Muscle of leg (tissue), 3 donors: ENCODE measurements at regions not wholly inside any gene's neighbourhood (a gene's known extent, or its start where the extent isn't known, plus 50 kb on each side); places are given as distances from the start of the nearest gene placed in this dataset.

ENCODE experiments used
- DNase-seq: peaks from one replicate; pipeline ENCODE4 v3.0.0; 2013
- H3K27ac ChIP-seq: one replicate; pipeline ENCODE4 v1.5.1; 2013; ENCODE audit warnings: mild to moderate bottlenecking, low read length, control low read depth
- H3K27me3 ChIP-seq: one replicate; pipeline ENCODE4 v1.6.1; 2013; ENCODE audit warnings: low read length; ENCODE audit not compliant: control insufficient read depth, insufficient read depth
- H3K36me3 ChIP-seq: one replicate; pipeline ENCODE4 v1.6.1; 2013; ENCODE audit warnings: low read length; ENCODE audit not compliant: control insufficient read depth, insufficient read depth
- H3K4me1 ChIP-seq: one replicate; pipeline ENCODE4 v1.6.1; 2013; ENCODE audit warnings: low read length; ENCODE audit not compliant: control insufficient read depth, insufficient read depth
- H3K4me3 ChIP-seq: one replicate; pipeline ENCODE4 v1.5.1; 2013; ENCODE audit warnings: low read length, control low read depth
- H3K9me3 ChIP-seq: replicated peaks from 2 replicates; pipeline ENCODE4 v1.6.1; 2013; ENCODE audit warnings: low read depth, low read length; ENCODE audit not compliant: control insufficient read depth
- WGBS: methylation state at CpG from one replicate; pipeline ENCODE4 v1.1.5; 2013; ENCODE audit warnings: missing lambda C conversion rate; ENCODE audit not compliant: insufficient coverage; 5-methylcytosine and 5-hydroxymethylcytosine counted together

DNA sequence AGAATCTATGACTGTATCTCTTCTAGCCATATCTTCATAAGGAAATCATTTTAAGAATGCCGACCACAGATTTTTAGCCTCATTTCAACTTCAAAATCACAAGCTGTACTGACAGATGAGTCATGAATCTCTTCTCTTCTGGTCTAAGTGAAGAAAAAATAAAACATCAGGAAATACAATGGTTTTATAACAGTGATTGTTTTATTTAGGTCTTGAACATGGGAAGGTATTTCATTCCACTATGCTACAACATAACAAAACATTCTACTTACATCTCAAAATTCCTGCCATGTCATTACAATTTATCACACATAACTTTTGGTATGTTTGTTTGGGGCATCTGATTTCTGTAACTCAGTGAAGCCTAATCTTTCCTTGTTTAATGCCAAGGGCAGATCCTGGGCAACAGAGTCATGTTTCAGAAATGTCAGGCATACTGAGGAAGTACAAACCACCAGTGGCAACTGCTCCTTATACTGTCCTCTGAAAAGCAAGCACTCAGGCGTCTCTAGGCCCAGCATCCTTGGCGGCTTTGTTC lies 325.0 kb downstream of the PDHA2 start:
- peak; percentile 37 for DNase-seq
- Histone ChIP-seq H3K4me3 (no peak overlapping the region), H3K27me3 (no peaks in the 10 kb centered on the region), H3K27ac (no peak overlapping the region), H3K36me3 (no peaks in the 10 kb centered on the region), H3K9me3 (no peaks in the 10 kb centered on the region), H3K4me1 (no peaks in the 10 kb centered on the region)
- no CpG with 5 or more reads among the region's 3 CpGs for WGBS

DNA sequence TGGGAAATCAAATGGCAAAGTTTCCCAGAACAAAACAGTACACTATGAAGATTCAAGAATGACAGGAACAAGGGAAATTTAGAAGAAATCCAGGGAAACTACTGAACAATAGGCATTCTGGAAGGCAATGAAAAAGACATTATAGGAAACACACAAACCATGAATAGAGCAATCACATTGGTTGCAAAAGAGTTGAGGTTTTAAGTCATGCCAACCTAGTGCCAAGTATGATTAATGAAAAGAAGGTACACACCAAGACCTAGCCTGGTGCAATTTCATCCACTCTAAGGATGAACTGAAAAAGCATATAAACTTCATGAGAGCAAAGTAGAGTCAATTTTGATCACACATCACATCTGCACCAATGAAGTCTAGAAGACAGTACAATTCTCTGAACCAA lies 326.9 kb downstream of the PDHA2 start:
- H3K27ac ChIP-seq = no peak overlapping the region
- no peaks in the 10 kb centered on the region for H3K36me3 ChIP-seq
- H3K9me3 ChIP-seq = peaks cover 2% of the 10 kb centered on the region
- H3K4me1 ChIP-seq = no peaks in the 10 kb centered on the region
- no peak overlapping the region for H3K4me3 ChIP-seq
- DNase-seq = no peak
- H3K27me3 ChIP-seq = no peaks in the 10 kb centered on the region

DNA sequence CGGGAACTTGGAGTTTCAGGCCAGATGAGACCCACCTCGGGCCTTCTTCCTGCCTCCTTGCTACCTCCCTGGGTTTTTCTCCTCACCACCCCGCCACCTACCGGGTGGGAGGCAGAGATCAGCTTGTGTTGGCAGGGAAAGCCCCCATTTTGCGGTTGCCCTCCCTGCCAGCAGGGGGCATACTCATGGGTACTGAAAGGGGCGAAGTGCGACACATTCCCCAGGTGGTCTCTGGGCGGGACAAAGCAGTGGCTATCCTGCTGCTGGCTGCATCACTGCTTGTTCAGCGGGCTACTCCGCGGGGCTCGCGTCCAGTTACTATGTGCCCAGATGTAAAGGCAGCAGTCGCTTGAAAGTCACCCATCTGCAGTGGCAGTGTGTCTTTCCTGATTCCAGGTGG lies 330.3 kb downstream of the PDHA2 start:
- 96% methylated on average over 12 of the region's 14 CpGs for WGBS
- Histone ChIP-seq H3K27ac (no peak overlapping the region), H3K4me3 (no peak overlapping the region), H3K9me3 (peaks cover 2% of the 10 kb centered on the region), H3K36me3 (no peaks in the 10 kb centered on the region), H3K4me1 (no peaks in the 10 kb centered on the region), H3K27me3 (no peaks in the 10 kb centered on the region)
- no peak for DNase-seq

DNA sequence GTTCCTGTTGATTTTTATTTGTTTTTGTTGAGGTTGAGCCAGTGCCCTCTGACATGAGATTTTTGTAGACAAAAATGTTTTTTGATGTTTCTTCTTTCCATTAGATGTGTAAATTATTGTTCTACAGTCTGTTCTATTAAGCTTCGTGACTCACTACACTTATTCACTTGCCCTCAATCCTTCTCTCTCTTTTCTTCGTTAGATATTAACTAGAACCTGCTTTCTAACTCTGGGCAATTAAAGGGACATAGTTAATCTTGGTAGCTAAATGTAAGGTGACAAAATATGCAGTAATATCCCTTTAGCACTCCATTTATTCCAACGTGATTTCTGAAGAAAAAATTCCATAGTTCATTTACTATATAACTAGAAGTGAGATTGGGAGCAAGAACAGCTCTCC lies 333.9 kb downstream of the PDHA2 start:
- no peaks in the 10 kb centered on the region for H3K27me3 ChIP-seq
- H3K36me3 ChIP-seq = no peaks in the 10 kb centered on the region
- H3K4me1 ChIP-seq = no peaks in the 10 kb centered on the region
- no peak overlapping the region for H3K4me3 ChIP-seq
- WGBS = no CpG with 5 or more reads among the region's 3 CpGs
- peaks cover 2% of the 10 kb centered on the region for H3K9me3 ChIP-seq
- H3K27ac ChIP-seq = no peak overlapping the region
- DNase-seq = no peak

DNA sequence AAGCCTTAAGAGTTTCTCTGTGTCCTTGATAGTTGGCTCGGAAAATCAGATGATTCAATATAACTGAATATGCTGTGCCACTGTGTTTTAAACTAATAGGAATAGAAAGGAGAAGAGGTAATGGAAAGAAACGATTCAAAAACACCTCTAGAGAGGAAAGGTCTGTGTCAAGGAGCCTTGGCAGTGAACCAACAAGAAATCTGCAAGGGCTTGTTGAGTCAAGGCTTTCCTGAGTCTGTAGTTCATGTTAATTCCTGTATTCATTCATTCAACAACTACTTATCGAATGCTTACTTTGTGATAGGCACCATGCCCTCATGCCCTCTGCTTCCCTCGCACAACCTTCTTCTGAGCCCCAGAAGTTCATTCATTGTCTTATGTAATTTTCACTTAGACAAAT lies 336.0 kb downstream of the PDHA2 start:
- no peak overlapping the region for H3K27ac ChIP-seq
- H3K36me3 ChIP-seq = no peaks in the 10 kb centered on the region
- H3K4me3 ChIP-seq = no peak overlapping the region
- no peaks in the 10 kb centered on the region for H3K27me3 ChIP-seq
- no CpG with 5 or more reads among the region's 4 CpGs for WGBS
- no peaks in the 10 kb centered on the region for H3K4me1 ChIP-seq
- peak; percentile 2 for DNase-seq
- H3K9me3 ChIP-seq = no peaks in the 10 kb centered on the region

DNA sequence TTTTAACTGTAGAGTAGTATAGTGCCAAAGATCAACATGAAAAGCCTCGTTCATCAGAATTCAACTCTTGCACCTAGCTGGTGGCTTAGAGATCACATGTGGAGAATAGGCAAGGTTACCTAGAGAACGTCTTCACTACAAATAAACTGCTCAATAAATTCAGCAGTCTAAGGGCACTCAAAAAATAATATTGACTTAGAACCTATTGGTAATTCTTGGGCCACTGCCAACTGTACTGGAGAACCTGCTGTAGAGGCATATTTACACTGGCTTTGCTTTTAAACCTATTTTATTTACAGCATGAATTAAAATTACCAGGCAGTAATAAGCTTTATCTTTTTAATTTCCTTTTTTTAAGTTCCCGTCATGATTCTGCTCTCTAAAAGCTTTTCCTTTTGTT lies 343.7 kb downstream of the PDHA2 start:
- no peaks in the 10 kb centered on the region for H3K4me1 ChIP-seq
- DNase-seq = no peak
- no peaks in the 10 kb centered on the region for H3K9me3 ChIP-seq
- no CpG with 5 or more reads among the region's 3 CpGs for WGBS
- H3K27ac ChIP-seq = no peak overlapping the region
- no peak overlapping the region for H3K4me3 ChIP-seq
- H3K27me3 ChIP-seq = no peaks in the 10 kb centered on the region
- H3K36me3 ChIP-seq = no peaks in the 10 kb centered on the region

DNA sequence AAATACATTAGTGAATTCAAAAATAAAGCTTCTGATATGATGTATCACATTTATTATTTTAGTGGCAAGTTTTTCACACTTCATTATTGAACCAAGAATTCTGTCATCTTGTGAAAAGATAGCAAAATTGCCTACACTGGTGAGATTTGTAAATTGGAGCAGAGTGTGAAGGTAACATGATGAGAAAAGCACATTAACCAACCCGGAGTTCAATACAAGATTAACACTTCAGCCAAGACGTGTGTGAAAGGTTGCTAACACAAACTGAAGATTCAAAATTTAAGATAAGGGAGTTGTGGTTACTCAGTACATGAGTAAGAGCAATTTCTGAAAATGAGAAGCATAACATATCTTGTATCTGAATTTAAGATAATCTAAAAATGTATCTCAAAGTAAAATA lies 346.7 kb downstream of the PDHA2 start:
- DNase-seq = no peak
- Histone ChIP-seq H3K4me1 (no peaks in the 10 kb centered on the region), H3K9me3 (no peaks in the 10 kb centered on the region), H3K36me3 (no peaks in the 10 kb centered on the region), H3K27ac (no peak overlapping the region), H3K27me3 (no peaks in the 10 kb centered on the region), H3K4me3 (no peak overlapping the region)
- WGBS = no CpG with 5 or more reads among the region's 2 CpGs

DNA sequence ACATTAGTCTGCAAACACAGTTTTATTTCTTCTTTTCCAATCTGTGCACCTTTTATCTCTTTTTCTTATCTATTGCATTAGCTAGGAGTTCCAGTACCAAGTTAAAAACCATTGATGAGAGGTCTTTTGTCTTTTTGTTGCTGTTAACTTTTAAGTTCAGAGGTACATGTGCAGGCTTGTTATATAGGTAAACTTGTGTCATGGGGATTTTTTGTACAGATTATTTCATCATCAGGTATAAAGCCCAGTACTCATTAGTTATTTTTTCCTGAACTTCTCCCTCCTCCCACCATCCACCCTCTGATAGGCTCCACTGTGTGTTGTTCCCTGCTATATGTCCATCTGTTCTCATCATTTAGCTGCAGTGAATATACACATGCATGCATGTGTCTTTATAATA lies 349.9 kb downstream of the PDHA2 start:
- no peaks in the 10 kb centered on the region for H3K36me3 ChIP-seq
- H3K4me1 ChIP-seq = no peaks in the 10 kb centered on the region
- no peak overlapping the region for H3K4me3 ChIP-seq
- H3K9me3 ChIP-seq = no peaks in the 10 kb centered on the region
- H3K27ac ChIP-seq = no peak overlapping the region
- no peak for DNase-seq
- no peaks in the 10 kb centered on the region for H3K27me3 ChIP-seq

DNA sequence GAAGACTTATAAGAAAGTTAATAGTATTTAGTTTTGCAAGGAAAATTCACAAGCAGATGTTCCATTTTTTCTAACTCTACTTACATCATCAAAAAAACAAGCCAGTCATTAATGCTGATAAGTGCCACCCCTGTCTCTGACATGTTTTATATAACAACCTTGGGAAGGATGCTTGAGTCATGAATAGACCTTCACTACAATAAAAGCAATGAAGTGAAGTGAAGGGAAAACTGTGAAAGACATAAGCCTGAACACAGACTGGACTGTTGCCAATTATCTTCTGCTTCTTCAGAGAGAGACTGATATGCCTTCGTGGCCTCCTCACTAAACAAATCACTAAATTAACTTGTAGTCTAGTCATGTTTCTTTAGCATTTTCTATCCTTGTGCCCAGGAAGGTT lies 353.2 kb downstream of the PDHA2 start:
- H3K27ac ChIP-seq = no peak overlapping the region
- H3K27me3 ChIP-seq = no peaks in the 10 kb centered on the region
- no peak overlapping the region for H3K4me3 ChIP-seq
- H3K9me3 ChIP-seq = no peaks in the 10 kb centered on the region
- DNase-seq = no peak
- no peaks in the 10 kb centered on the region for H3K4me1 ChIP-seq
- WGBS = no CpG with 5 or more reads among the region's 1 CpG
- no peaks in the 10 kb centered on the region for H3K36me3 ChIP-seq

DNA sequence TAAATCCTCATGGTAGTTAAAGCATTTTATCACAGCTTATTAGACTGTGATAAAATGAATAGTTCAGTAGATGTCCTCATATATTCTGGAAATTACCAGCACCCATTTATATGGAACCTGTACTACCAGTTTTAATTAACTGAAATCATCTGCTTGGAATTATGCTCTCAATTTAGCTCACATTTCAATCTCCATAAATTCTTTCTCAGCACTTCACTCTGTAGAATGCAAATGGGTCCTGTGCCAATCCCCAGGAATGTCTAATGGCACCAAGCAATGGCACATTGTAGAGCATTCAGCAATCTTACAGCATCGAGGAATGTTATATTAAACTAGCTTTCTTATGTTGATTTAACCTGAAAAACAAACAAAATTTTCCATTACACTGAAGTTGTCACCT lies 355.1 kb downstream of the PDHA2 start:
- H3K27ac ChIP-seq = no peak overlapping the region
- H3K36me3 ChIP-seq = no peaks in the 10 kb centered on the region
- no peaks in the 10 kb centered on the region for H3K4me1 ChIP-seq
- H3K9me3 ChIP-seq = no peaks in the 10 kb centered on the region
- H3K4me3 ChIP-seq = no peak overlapping the region
- DNase-seq = no peak
- WGBS = no CpG with 5 or more reads among the region's 1 CpG
- no peaks in the 10 kb centered on the region for H3K27me3 ChIP-seq

DNA sequence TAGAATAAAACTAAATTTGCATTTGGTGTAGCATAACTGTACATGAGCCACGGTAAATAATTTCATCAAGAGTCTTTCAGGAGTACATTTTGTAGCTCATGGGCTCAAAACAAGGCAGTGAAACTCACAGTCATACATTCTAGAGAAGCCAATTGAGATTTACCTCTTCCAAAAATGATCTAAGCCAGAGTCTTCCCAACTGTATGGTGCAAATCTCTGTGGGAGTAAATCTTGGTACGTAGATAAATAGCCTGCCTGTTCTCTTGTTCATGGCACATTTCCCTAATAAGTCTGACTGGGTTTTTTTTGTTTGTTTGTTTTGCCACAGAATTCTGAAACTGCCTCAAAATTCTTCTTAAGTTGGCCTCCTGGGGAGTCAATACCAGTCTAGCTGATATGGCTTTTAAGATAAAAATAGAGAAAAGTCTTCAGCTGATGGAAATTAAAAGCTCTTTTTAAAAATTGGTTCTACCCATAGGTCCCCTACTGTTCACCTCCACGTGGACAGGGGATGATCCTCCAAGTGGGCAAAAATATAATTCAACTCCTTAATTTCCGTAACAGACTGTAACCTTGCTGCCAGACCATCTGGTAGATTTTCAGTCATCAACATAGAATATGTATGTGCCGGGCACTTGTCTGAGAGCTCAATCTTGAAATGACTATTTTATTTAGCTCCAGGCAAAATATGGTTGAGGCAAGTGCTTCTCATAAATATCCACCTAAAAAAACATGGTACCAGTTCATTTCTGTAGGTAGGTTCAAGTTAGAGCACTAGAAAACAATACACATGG lies 365.4 kb downstream of the PDHA2 start:
- Histone ChIP-seq H3K4me3 (no peak overlapping the region), H3K27ac (no peak overlapping the region), H3K27me3 (no peaks in the 10 kb centered on the region), H3K4me1 (no peaks in the 10 kb centered on the region), H3K9me3 (no peaks in the 10 kb centered on the region), H3K36me3 (no peaks in the 10 kb centered on the region)
- 100% methylated on average over 1 of the region's 5 CpGs for WGBS
- peak; percentile 7 for DNase-seq
